ENCODE measurements at regions not wholly inside any gene's neighbourhood (a gene's known extent, or its start where the extent isn't known, plus 50 kb on each side); places are given as distances from the start of the nearest gene placed in this dataset.

DNA sequence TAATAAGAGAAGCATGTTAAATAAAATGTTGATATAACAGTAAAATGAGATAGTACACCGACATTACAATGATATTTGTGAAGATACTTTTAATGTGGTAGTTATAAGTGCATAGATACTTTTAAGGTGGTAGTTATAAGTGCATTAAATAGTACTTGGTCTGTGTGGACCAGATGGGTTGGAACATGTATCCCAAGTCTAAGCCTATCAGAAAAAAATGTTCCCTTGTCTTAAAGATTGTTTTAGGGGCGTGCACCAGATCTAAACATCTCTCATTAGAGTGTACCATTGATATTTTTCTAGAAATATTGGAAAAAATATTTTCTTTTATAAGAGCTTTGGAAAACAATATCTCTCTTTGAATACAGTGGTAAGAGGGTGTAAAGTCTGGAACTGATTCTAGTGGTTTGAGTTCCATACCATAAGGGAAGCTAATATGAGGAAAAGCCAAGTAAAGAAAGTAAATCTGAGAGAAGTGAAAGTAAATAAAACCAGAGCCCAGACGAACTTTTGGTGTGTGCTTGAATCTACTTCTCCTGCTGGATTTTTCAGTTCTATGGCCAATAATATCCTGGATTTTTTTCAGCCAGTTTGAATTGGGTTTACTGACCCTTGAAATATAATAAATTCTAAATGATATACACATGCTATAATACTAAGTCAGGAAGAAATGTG lies 175.3 kb downstream of the MBL2 start:
- Histone ChIP-seq H3K27me3 (ENCODE audit: control insufficient read depth in 2 of 2, insufficient read depth in 2 of 2, low read length in 2 of 2) (no peaks in the 10 kb centered on the region), H3K36me3 (ENCODE audit: control insufficient read depth in 2 of 2, extremely low read depth in 1 of 2, insufficient read depth in 2 of 2, low read length in 2 of 2) (no peaks in the 10 kb centered on the region), H3K4me3 (replicated peaks in 1 of 3; ENCODE audit: insufficient read depth in 1 of 3, low read depth in 1 of 3, low read length in 3 of 3) (peak overlapping the region; percentile 4 to 90 (median 50)), H4K20me1 (replicated peaks; ENCODE audit: control insufficient read depth, extremely low read depth, insufficient read depth, low read length) (no peaks in the 10 kb centered on the region), H2AFZ (ENCODE audit: low read depth, low read length) (peak overlapping the region; percentile 56), H3K9me1 (replicated peaks; ENCODE audit: control insufficient read depth, extremely low read depth, insufficient read depth, low read length) (no peaks in the 10 kb centered on the region), H3K79me2 (ENCODE audit: control insufficient read depth, insufficient read depth, low read length) (no peaks in the 10 kb centered on the region), H3K9me3 (replicated peaks; ENCODE audit: control insufficient read depth, insufficient read depth, low read length) (no peaks in the 10 kb centered on the region), H3K4me1 (ENCODE audit: control insufficient read depth, extremely low read depth, insufficient read depth, low read length) (peaks cover 11% of the 10 kb centered on the region), H3K4me2 (ENCODE audit: insufficient read depth, low read length) (peak overlapping the region; percentile 99), H3K27ac (ENCODE audit: insufficient read depth, low read depth, low read length) (peak overlapping the region; percentile 52), H3K9ac (replicated peaks; ENCODE audit: extremely low read depth, insufficient read depth, low read length) (peak overlapping the region; percentile 78)
- CTCF ChIA-PET: interaction anchor here (1.0 to 1.3 kb wide), 5 partner anchors 8 to 289 kb away, joined by 4 to 15 read pairs (median 5); no protein-coding TSS in a partner anchor
- DNase-seq (ENCODE audit: low read depth, low spot score): peak; percentile 56
- BruUV-seq (replicated peaks): no TSS peak
- dilution Hi-C loops (cut with MboI; ENCODE audit: extremely low pct_ligation_motif_present, low sequenced_read_pairs) (no loop called here), intact Hi-C loops (cut with micrococcal nuclease) (loop anchor here (2.0 kb wide), 1 partner anchor 35 kb away; no protein-coding TSS in a partner anchor)
- POLR2A ChIA-PET: no interaction called here
- FAIRE-seq: no peak
- TF ChIP-seq, protein P1, sequence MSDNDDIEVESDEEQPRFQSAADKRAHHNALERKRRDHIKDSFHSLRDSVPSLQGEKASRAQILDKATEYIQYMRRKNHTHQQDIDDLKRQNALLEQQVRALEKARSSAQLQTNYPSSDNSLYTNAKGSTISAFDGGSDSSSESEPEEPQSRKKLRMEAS (IDR thresholded peaks at IDR 0.05; ENCODE audit: insufficient read depth, insufficient read length): no peak

DNA sequence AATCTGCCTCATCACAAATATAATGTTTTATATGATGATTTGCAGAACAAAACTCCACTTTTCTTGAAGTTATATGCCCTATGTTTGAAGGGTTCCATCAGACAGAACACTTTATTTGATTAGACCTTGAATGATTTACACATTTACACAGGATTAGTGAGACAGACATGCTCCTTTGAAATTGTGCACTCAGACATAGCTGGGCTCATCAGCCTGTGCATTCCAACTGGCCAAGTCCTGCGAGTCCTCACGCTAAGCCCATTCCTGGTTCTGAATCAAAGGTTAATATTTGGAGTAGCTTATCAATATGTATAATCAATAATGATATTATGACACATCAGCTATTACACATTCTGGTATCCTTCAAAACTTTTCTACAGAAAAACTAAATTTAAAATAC lies 173.6 kb downstream of the MBL2 start:
- no peaks in the 10 kb centered on the region for H3K27me3 ChIP-seq (ENCODE audit: control insufficient read depth in 2 of 2, insufficient read depth in 2 of 2, low read length in 2 of 2)
- H3K9ac ChIP-seq (replicated peaks; ENCODE audit: extremely low read depth, insufficient read depth, low read length): no peak overlapping the region
- intact Hi-C loops (cut with micrococcal nuclease): no loop called here
- H4K20me1 ChIP-seq (replicated peaks; ENCODE audit: control insufficient read depth, extremely low read depth, insufficient read depth, low read length): no peaks in the 10 kb centered on the region
- no peaks in the 10 kb centered on the region for H3K9me1 ChIP-seq (replicated peaks; ENCODE audit: control insufficient read depth, extremely low read depth, insufficient read depth, low read length)
- H3K4me3 ChIP-seq (replicated peaks in 1 of 3; ENCODE audit: insufficient read depth in 1 of 3, low read depth in 1 of 3, low read length in 3 of 3): no peak overlapping the region
- ChIA-PET CTCF (interaction anchor here (1.0 kb wide), 1 partner anchor 20 kb away, joined by 3 read pairs; no protein-coding TSS in a partner anchor), POLR2A (no interaction called here)
- no peak for FAIRE-seq
- H3K36me3 ChIP-seq (ENCODE audit: control insufficient read depth in 2 of 2, extremely low read depth in 1 of 2, insufficient read depth in 2 of 2, low read length in 2 of 2): no peaks in the 10 kb centered on the region
- no peak for TF ChIP-seq MYC (IDR thresholded peaks at IDR 0.05; ENCODE audit: low read depth, low read length)
- H3K4me1 ChIP-seq (ENCODE audit: control insufficient read depth, extremely low read depth, insufficient read depth, low read length): peaks cover 11% of the 10 kb centered on the region
- H3K9me3 ChIP-seq (replicated peaks; ENCODE audit: control insufficient read depth, insufficient read depth, low read length): no peaks in the 10 kb centered on the region
- no peak for DNase-seq (ENCODE audit: low read depth, low spot score)
- no TSS peak for BruUV-seq (replicated peaks)
- peak overlapping the region; percentile 19 for H2AFZ ChIP-seq (ENCODE audit: low read depth, low read length)
- dilution Hi-C loops (cut with MboI; ENCODE audit: extremely low pct_ligation_motif_present, low sequenced_read_pairs): no loop called here
- H3K79me2 ChIP-seq (ENCODE audit: control insufficient read depth, insufficient read depth, low read length): no peaks in the 10 kb centered on the region
- no peak overlapping the region for H3K27ac ChIP-seq (ENCODE audit: insufficient read depth, low read depth, low read length)
- H3K4me2 ChIP-seq (ENCODE audit: insufficient read depth, low read length): no peak overlapping the region
